ENCODE measurements at regions not wholly inside any gene's neighbourhood (a gene's known extent, or its start where the extent isn't known, plus 50 kb on each side); places are given as distances from the start of the nearest gene placed in this dataset.

DNA sequence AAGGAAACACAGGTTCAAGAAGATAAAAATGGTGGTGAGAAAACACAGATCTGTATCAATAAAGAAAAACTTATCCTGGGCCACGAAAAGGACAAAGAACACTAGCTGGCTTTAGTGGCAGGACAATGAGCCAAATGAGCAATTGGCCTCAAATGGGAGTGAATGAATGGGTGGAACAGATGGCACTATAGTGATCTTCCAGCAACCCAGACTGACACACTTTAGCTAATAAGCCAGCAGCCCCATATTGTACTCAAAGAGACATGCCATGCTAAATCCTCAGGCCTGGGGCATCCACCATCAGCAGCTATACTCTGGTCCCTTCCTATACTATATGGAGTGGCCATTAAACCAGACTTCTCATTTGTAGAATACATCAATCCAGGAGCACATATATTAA lies 60.0 kb upstream of the GADL1 start:
- Histone ChIP-seq H3K9me1 (ENCODE audit: control insufficient read depth, extremely low read depth, insufficient read depth, low read length) (no peaks in the 10 kb centered on the region), H3K79me2 (ENCODE audit: control insufficient read depth, insufficient read depth, low read length) (no peaks in the 10 kb centered on the region), H3K4me3 (ENCODE audit: control insufficient read depth in 2 of 3, extremely low read depth in 1 of 3, insufficient read depth in 2 of 3, low read depth in 1 of 3, low read length in 3 of 3) (no peak overlapping the region), H3K4me1 (ENCODE audit: control insufficient read depth, extremely low read depth, insufficient read depth, low read length) (no peaks in the 10 kb centered on the region), H4K20me1 (ENCODE audit: control insufficient read depth, extremely low read depth, insufficient read depth, low read length) (no peaks in the 10 kb centered on the region), H3K27me3 (ENCODE audit: control insufficient read depth, extremely low read depth, insufficient read depth, low read length) (no peaks in the 10 kb centered on the region), H3K9ac (ENCODE audit: control insufficient read depth, extremely low read depth, insufficient read depth, low read length) (no peak overlapping the region), H3K27ac (ENCODE audit: control insufficient read depth, insufficient read depth, low read length) (no peak overlapping the region), H3K4me2 (ENCODE audit: control insufficient read depth, extremely low read depth, insufficient read depth, low read depth, low read length) (no peak overlapping the region), H3K36me3 (ENCODE audit: control insufficient read depth in 2 of 2, extremely low read depth in 1 of 2, insufficient read depth in 2 of 2, low read length in 2 of 2) (no peaks in the 10 kb centered on the region), H2AFZ (ENCODE audit: control insufficient read depth, low read length) (no peak overlapping the region), H3K9me3 (ENCODE audit: control insufficient read depth, low read depth, low read length) (peaks cover 4% of the 10 kb centered on the region)
- no peak for DNase-seq (ENCODE audit: low read depth, low spot score)
- FAIRE-seq, result no peak
- TF ChIP-seq EZH2 (IDR thresholded peaks at IDR 0.05; ENCODE audit: low read length), result no peak
- dilution Hi-C loops (cut with MboI; ENCODE audit: extremely low pct_ligation_motif_present, low sequenced_read_pairs), result no loop called here

GRCh38 chr3:30962084-30962483 lies 67.6 kb upstream of the GADL1 start:
- Histone ChIP-seq H3K4me3 (ENCODE audit: control insufficient read depth in 2 of 3, extremely low read depth in 1 of 3, insufficient read depth in 2 of 3, low read depth in 1 of 3, low read length in 3 of 3) (no peak overlapping the region), H3K27ac (ENCODE audit: control insufficient read depth, insufficient read depth, low read length) (no peak overlapping the region), H3K36me3 (ENCODE audit: control insufficient read depth in 2 of 2, extremely low read depth in 1 of 2, insufficient read depth in 2 of 2, low read length in 2 of 2) (no peaks in the 10 kb centered on the region), H3K9me1 (ENCODE audit: control insufficient read depth, extremely low read depth, insufficient read depth, low read length) (no peaks in the 10 kb centered on the region), H3K9me3 (ENCODE audit: control insufficient read depth, low read depth, low read length) (peaks cover 4% of the 10 kb centered on the region), H2AFZ (ENCODE audit: control insufficient read depth, low read length) (no peak overlapping the region), H4K20me1 (ENCODE audit: control insufficient read depth, extremely low read depth, insufficient read depth, low read length) (no peaks in the 10 kb centered on the region), H3K79me2 (ENCODE audit: control insufficient read depth, insufficient read depth, low read length) (no peaks in the 10 kb centered on the region), H3K4me2 (ENCODE audit: control insufficient read depth, extremely low read depth, insufficient read depth, low read depth, low read length) (no peak overlapping the region), H3K9ac (ENCODE audit: control insufficient read depth, extremely low read depth, insufficient read depth, low read length) (no peak overlapping the region), H3K4me1 (ENCODE audit: control insufficient read depth, extremely low read depth, insufficient read depth, low read length) (peaks cover 7% of the 10 kb centered on the region), H3K27me3 (ENCODE audit: control insufficient read depth, extremely low read depth, insufficient read depth, low read length) (no peaks in the 10 kb centered on the region)
- DNase-seq (ENCODE audit: low read depth, low spot score) (no peak), FAIRE-seq (no peak)
- TF ChIP-seq CTCF (optimal IDR thresholded peaks at IDR 0.05 in 1 of 3, IDR thresholded peaks at IDR 0.05 in 1 of 3, conservative IDR thresholded peaks at IDR 0.05 in 1 of 3; ENCODE audit: extremely low read depth in 1 of 3, insufficient read depth in 2 of 3, low read length in 3 of 3) (no peak), EZH2 (IDR thresholded peaks at IDR 0.05; ENCODE audit: low read length) (no peak)
- dilution Hi-C loops (cut with MboI; ENCODE audit: extremely low pct_ligation_motif_present, low sequenced_read_pairs), result no loop called here

- no peak for FAIRE-seq
- no peak overlapping the region for H3K9ac ChIP-seq (ENCODE audit: control insufficient read depth, extremely low read depth, insufficient read depth, low read length)
- no peak for TF ChIP-seq EZH2 (IDR thresholded peaks at IDR 0.05; ENCODE audit: low read length)
- no peak for TF ChIP-seq CTCF (optimal IDR thresholded peaks at IDR 0.05 in 1 of 3, IDR thresholded peaks at IDR 0.05 in 1 of 3, conservative IDR thresholded peaks at IDR 0.05 in 1 of 3; ENCODE audit: extremely low read depth in 1 of 3, insufficient read depth in 2 of 3, low read length in 3 of 3)
- peaks cover 4% of the 10 kb centered on the region for H3K9me3 ChIP-seq (ENCODE audit: control insufficient read depth, low read depth, low read length)
- no peak overlapping the region for H2AFZ ChIP-seq (ENCODE audit: control insufficient read depth, low read length)
- dilution Hi-C loops (cut with MboI; ENCODE audit: extremely low pct_ligation_motif_present, low sequenced_read_pairs), result no loop called here
- no peak overlapping the region for H3K27ac ChIP-seq (ENCODE audit: control insufficient read depth, insufficient read depth, low read length)
- H3K4me1 ChIP-seq (ENCODE audit: control insufficient read depth, extremely low read depth, insufficient read depth, low read length), result peaks cover 7% of the 10 kb centered on the region
- H4K20me1 ChIP-seq (ENCODE audit: control insufficient read depth, extremely low read depth, insufficient read depth, low read length), result no peaks in the 10 kb centered on the region
- no peaks in the 10 kb centered on the region for H3K9me1 ChIP-seq (ENCODE audit: control insufficient read depth, extremely low read depth, insufficient read depth, low read length)
- H3K4me3 ChIP-seq (ENCODE audit: control insufficient read depth in 2 of 3, extremely low read depth in 1 of 3, insufficient read depth in 2 of 3, low read depth in 1 of 3, low read length in 3 of 3), result no peak overlapping the region
- DNase-seq (ENCODE audit: low read depth, low spot score), result no peak
- no peaks in the 10 kb centered on the region for H3K79me2 ChIP-seq (ENCODE audit: control insufficient read depth, insufficient read depth, low read length)
- H3K36me3 ChIP-seq (ENCODE audit: control insufficient read depth in 2 of 2, extremely low read depth in 1 of 2, insufficient read depth in 2 of 2, low read length in 2 of 2), result no peaks in the 10 kb centered on the region
- no peak overlapping the region for H3K4me2 ChIP-seq (ENCODE audit: control insufficient read depth, extremely low read depth, insufficient read depth, low read depth, low read length)
- H3K27me3 ChIP-seq (ENCODE audit: control insufficient read depth, extremely low read depth, insufficient read depth, low read length), result no peaks in the 10 kb centered on the region
These were observed 68.0 kb upstream of the GADL1 start for GRCh38 chr3:30962493-30962892.

Data from keratinocyte (primary cell).